Smooth muscle cell (in vitro differentiated cells): ENCODE measurements at regions not wholly inside any gene's neighbourhood (a gene's known extent, or its start where the extent isn't known, plus 50 kb on each side); places are given as distances from the start of the nearest gene placed in this dataset.
"Not testable (repeated sequence)": the region's sequence is repeated elsewhere in the genome, so short reads cannot be mapped to it uniquely, and the experiment has no call there.

Experiments used
- DNase-seq: peaks from one replicate; lab custom pipeline; 2025; ENCODE audit not compliant: unreplicated experiment; lab: John Stamatoyannopoulos, UW
- H2AFZ ChIP-seq: fragments of 200-600 bp; sonication (generic); 2 replicates; pipeline ENCODE4 v1.6.0; 2016; ENCODE audit warnings: antibody characterized with exemption, low read depth, mild to moderate bottlenecking
- H3F3A ChIP-seq: fragments of 200-600 bp; sonication (generic); 2 replicates; pipeline ENCODE4 v1.6.0; 2017; ENCODE audit warnings: antibody characterized with exemption, low read depth
- H3K27ac ChIP-seq: fragments of 200-600 bp; sonication (generic); 2 replicates; pipeline ENCODE4 v1.5.1; 2016; ENCODE audit warnings: low read depth, mild to moderate bottlenecking
- H3K27me3 ChIP-seq: fragments of 200-600 bp; sonication (generic); 2 replicates; pipeline ENCODE4 v1.6.1; 2016; ENCODE audit warnings: low read depth, mild to moderate bottlenecking
- H3K36me3 ChIP-seq: fragments of 200-600 bp; sonication (generic); 2 replicates; pipeline ENCODE4 v1.5.1; 2016; ENCODE audit warnings: low read depth
- H3K4me1 ChIP-seq: fragments of 200-600 bp; sonication (generic); 2 replicates; pipeline ENCODE4 v1.5.1; 2016; ENCODE audit warnings: low read depth
- H3K4me2 ChIP-seq: fragments of 200-600 bp; sonication (generic); 2 replicates; pipeline ENCODE4 v1.6.0; 2016; ENCODE audit warnings: mild to moderate bottlenecking
- H3K4me3 ChIP-seq: fragments of 200-600 bp; sonication (generic); 2 replicates; pipeline ENCODE4 v1.5.1; 2016; ENCODE audit warnings: mild to moderate bottlenecking
- H3K79me2 ChIP-seq: fragments of 200-600 bp; sonication (generic); 2 replicates; pipeline ENCODE4 v1.6.0; 2016; ENCODE audit warnings: low read depth, mild to moderate bottlenecking
- H3K9ac ChIP-seq: fragments of 200-600 bp; sonication (generic); 2 replicates; pipeline ENCODE4 v1.6.0; 2016; ENCODE audit warnings: low read depth
- H3K9me3 ChIP-seq: fragments of 200-600 bp; sonication (generic); replicated peaks from 2 replicates; pipeline ENCODE4 v1.5.1; 2016; ENCODE audit warnings: low read depth
- H4K20me1 ChIP-seq: fragments of 200-600 bp; sonication (generic); 2 replicates; pipeline ENCODE4 v1.6.0; 2016; ENCODE audit warnings: low read depth
- CTCF ChIP-seq: fragments of 200-600 bp; sonication (generic); IDR thresholded peaks from 2 replicates; pipeline ENCODE4 v1.5.1; 2017; ENCODE audit warnings: borderline replicate concordance, mild to moderate bottlenecking, antibody characterized with exemption; ENCODE audit not compliant: insufficient read depth, poor library complexity, severe bottlenecking
- WGBS: methylation state at CpG from one replicate; pipeline ENCODE4 v1.1.7; 2016; ENCODE audit warnings: low lambda C conversion rate; 5-methylcytosine and 5-hydroxymethylcytosine counted together

DNA sequence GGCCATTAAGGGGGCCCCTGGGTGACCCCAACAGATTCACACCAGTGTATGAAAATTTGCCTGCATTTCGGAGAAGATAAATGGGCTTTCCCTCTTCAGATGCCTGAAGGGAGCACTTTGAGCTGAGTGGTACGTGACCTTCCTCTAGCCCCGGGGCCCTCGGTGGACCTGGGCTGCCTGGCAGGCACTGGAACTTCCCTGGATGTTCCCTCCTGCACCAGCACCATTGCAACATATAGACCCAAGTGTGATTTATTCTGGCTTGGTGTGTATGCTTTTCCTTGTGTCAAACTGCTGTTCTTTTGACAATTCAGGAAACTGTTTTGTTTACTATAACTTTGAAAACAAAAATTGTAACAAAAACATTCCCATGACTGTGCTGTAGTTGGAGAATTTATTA, 93.8 kb downstream of the TNFRSF13B start:
- DNase-seq, result no peak
- Histone ChIP-seq H3K4me3 (no peak overlapping the region), H3K4me2 (no peak overlapping the region), H3K9ac (no peak overlapping the region), H3K27me3 (no peaks in the 10 kb centered on the region), H2AFZ (no peak overlapping the region), H4K20me1 (no peaks in the 10 kb centered on the region), H3F3A (no peaks in the 10 kb centered on the region), H3K27ac (no peak overlapping the region), H3K36me3 (no peaks in the 10 kb centered on the region), H3K9me3 (no peaks in the 10 kb centered on the region), H3K79me2 (no peaks in the 10 kb centered on the region), H3K4me1 (no peaks in the 10 kb centered on the region)
- 91% methylated on average over 4 of the region's 4 CpGs for WGBS
- no peak for TF ChIP-seq CTCF

DNA sequence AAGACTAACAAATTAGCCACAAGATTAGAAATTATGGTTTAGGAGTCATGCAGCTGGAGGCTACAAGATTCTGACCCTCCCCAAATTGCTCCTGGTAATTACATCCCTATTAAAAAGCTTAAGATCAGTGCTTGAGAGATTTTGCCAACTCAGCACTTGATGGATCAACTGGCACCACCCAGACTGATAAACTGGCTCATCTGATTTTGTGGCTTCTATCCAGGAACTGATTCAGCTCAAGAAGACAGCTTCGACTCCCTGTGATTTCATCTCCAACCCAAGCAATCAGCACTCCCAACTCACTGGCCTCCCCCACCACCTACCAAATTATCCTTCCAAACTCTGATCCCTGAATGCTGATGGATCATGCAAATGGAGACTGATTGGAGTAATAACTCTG, 94.8 kb downstream of the TNFRSF13B start:
- Histone ChIP-seq H3K4me2 (no peak overlapping the region), H3K9me3 (no peaks in the 10 kb centered on the region), H3K4me1 (no peaks in the 10 kb centered on the region), H3K4me3 (no peak overlapping the region), H2AFZ (no peak overlapping the region), H3F3A (no peaks in the 10 kb centered on the region), H4K20me1 (no peaks in the 10 kb centered on the region), H3K9ac (no peak overlapping the region), H3K27me3 (no peaks in the 10 kb centered on the region), H3K79me2 (no peaks in the 10 kb centered on the region), H3K36me3 (no peaks in the 10 kb centered on the region), H3K27ac (no peak overlapping the region)
- TF ChIP-seq CTCF, result no peak
- WGBS, result 67% methylated on average over 1 of the region's 1 CpG
- no peak for DNase-seq

DNA sequence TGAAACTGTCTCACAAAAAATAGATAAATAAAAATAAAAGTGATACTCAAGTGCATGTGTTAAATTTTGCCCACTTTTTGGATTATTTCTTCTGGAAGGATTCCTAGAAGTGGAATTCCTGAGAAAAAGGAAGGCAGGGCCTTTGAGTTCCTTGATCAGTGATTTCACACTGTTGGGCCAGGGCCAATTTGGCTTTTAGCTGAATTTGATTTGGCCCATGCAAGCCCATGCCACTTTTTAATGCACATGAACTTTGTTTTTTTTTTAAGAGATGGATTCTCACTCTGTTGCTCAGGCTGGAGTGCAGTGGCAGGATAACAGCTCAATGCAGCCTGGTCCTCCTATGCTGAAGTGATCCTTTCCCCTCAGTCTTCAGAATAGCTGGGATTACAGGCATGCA, 96.3 kb downstream of the TNFRSF13B start:
- H3K4me2 ChIP-seq, result no peak overlapping the region
- no peaks in the 10 kb centered on the region for H3K4me1 ChIP-seq
- H4K20me1 ChIP-seq, result no peaks in the 10 kb centered on the region
- H3K79me2 ChIP-seq, result no peaks in the 10 kb centered on the region
- no peaks in the 10 kb centered on the region for H3K9me3 ChIP-seq
- no peak overlapping the region for H3K27ac ChIP-seq
- H3K36me3 ChIP-seq, result no peaks in the 10 kb centered on the region
- H3K27me3 ChIP-seq, result no peaks in the 10 kb centered on the region
- H3K9ac ChIP-seq, result no peak overlapping the region
- no peak for TF ChIP-seq CTCF
- DNase-seq, result no peak
- H3K4me3 ChIP-seq, result no peak overlapping the region
- H3F3A ChIP-seq, result no peaks in the 10 kb centered on the region
- H2AFZ ChIP-seq, result no peak overlapping the region

- not testable (repeated sequence) for H3F3A ChIP-seq, H3K4me2 ChIP-seq, H4K20me1 ChIP-seq, H3K79me2 ChIP-seq, H3K9me3 ChIP-seq, H3K9ac ChIP-seq, H2AFZ ChIP-seq, H3K36me3 ChIP-seq, H3K4me3 ChIP-seq, H3K4me1 ChIP-seq, H3K27me3 ChIP-seq, H3K27ac ChIP-seq, DNase-seq
- 89% methylated on average over 11 of the region's 12 CpGs for WGBS
Measured at GRCh38 chr17:16874216-16874615, 97.7 kb downstream of the TNFRSF13B start.
